ENCODE measurements at regions not wholly inside any gene's neighbourhood (a gene's known extent, or its start where the extent isn't known, plus 50 kb on each side); places are given as distances from the start of the nearest gene placed in this dataset.

GRCh38 chr7:136079934-136080333, 102.8 kb upstream of the MTPN start:
- TF ChIP-seq CTCF (IDR thresholded peaks at IDR 0.05; ENCODE audit: low read depth, low read length) (no peak), POLR2A (IDR thresholded peaks at IDR 0.05; ENCODE audit: extremely low read depth, insufficient read length) (no peak)
- TF ChIP-seq, protein P1, sequence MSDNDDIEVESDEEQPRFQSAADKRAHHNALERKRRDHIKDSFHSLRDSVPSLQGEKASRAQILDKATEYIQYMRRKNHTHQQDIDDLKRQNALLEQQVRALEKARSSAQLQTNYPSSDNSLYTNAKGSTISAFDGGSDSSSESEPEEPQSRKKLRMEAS (IDR thresholded peaks at IDR 0.05; ENCODE audit: low read depth, low read length): no peak

Data from NB4 (cell line).